AML-193 (cell line): ENCODE measurements at regions not wholly inside any gene's neighbourhood (a gene's known extent, or its start where the extent isn't known, plus 50 kb on each side); places are given as distances from the start of the nearest gene placed in this dataset.
"Not testable (repeated sequence)": the region's sequence is repeated elsewhere in the genome, so short reads cannot be mapped to it uniquely, and the experiment has no call there.

Source experiments
- DNase-seq, 2 experiments: peaks; one replicate each; lab custom pipeline; 2025; lab: John Stamatoyannopoulos, UW

GRCh38 chr5:167413506-167413905 lies 877.9 kb upstream of the WWC1 start:
- no peak for DNase-seq

DNA sequence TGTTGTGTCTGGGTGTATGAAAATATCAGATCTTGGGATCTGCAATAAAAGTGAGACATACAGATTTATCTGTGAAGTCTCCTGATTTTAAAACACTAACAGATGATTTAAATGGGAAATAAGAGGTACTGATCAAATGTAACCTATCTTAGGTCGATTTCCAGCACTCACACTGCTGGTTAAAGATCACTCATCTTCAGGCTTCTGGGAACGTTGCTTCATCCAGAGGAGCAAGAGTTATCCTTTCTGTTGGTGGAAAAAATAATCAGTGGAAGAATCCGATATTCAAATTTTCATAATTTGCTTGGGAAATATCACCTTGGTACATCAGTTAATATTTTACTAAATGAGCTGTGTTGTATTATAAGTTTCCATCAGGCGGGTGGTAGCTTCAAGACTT lies 876.8 kb upstream of the WWC1 start:
- DNase-seq = no peak

GRCh38 chr5:167415779-167416746 lies 875.4 kb upstream of the WWC1 start:
- DNase-seq = no peak

DNA sequence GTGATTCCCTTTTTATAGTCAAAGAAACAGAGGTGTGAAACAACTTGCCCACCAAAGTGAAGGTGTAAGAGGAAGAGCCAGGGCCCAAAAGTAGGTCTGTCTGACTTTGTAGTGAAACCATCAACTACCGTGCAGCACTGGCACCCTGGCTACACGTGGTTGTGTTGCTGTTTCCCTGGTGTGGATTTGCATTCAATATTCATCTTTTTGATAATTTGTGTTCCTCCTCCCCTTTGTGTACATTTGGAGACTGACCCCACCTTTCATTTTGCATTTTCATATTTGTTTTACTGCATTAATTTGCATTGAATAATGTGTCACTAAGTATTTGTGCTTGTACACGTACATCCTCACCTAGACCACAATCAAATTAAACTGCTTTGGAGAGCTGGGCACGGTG lies 873.8 kb upstream of the WWC1 start:
- DNase-seq = no peak

DNA sequence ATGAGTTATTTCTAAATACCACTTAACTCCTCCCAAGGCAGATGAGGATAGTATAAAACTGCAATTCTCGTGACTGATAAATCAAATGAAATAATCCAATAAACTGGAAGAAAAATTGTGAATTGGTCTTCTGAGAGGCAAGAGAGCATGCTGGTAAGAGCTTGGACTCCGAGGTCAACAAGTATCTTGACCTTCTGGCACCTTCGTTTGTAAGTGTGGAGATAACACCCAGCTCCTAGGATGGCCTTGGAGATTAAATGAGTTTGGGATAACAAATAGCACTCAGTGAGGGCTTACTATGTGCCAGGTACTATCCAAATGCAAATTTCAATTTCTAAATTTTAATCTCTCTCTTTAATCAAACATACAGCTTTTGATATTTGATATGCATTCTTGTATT lies 866.3 kb upstream of the WWC1 start:
- no peak for DNase-seq

DNA sequence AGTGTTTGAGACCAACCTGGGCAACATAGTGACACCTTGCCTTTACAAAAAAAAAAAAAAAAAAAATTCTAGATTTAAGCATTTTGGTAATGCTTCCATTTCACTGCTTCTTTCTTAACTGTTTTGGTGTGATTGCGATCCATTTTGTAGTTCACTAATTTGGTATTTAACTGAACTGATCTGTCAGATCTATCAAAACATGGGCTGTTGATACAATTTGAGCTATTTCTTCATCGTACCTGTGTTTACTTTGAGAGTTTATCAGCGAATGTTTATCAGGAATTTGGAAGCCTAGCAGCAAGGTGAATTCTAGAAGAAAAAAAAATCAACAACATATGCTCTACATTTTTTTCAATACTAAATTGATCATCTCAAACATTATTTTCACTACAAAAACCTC lies 864.9 kb upstream of the WWC1 start:
- no peak for DNase-seq

GRCh38 chr5:167427641-167428040 lies 863.8 kb upstream of the WWC1 start:
- not testable (repeated sequence) for DNase-seq

DNA sequence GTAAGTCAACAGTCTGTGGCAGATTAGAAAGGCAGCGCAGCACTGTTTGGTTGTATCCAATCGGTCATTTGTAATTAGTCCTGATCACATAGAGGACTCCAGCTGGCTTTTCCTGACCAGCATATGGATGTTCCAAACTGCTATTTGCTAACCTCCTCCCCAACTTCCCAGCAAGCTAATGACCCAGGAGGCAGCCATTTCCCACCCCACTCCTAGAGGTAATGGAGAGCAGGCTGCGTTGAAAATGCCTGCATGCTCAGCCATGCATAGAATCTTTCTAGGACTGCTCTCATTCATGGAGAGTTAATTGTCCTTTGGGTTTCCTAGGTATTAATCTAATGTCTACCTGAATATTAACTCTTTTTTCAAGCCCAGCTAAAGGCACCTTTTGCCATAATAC lies 850.6 kb upstream of the WWC1 start:
- no peak for DNase-seq

DNA sequence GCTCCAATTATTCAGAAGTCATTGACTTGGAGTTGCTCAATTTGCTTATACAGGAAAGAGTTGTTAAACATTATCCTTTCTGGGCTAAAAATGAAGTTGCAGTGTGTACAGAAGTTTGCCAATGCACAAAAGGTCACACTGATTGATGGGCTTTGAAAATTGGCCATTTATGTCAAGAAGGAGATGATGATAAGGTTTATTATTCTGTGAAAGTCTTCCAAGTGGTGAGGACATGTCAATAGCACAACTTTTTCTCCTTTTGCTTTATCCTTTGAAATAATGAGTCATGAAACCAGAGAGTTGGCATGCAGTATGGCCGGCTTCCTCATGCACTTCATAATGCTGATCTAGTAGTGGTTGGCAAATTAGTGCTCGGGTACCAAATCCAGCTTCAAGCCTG lies 848.5 kb upstream of the WWC1 start:
- no peak for DNase-seq

- no peak for DNase-seq
Observed at GRCh38 chr5:167447466-167448375, 843.7 kb upstream of the WWC1 start.

- DNase-seq = no peak
Observed at GRCh38 chr5:167448376-167448775, 843.1 kb upstream of the WWC1 start.

DNA sequence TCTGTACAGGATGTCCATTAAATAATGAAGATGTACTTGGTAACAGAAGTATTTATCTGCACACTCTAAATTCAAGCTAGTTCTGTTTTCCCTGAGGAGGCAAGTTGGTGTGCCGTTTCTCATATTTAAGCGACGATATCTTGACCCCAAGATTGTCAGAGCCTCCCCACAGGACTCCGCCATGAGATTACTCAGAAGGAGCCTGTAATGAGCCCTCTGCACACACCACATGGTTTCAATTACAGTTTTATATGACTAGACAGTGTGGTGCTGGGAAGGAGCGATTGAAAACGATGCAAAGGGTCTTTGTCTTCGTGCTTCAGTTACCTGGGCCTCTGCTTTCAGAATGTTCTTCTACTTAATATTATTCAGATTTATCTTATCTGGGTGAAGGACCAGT lies 840.4 kb upstream of the WWC1 start:
- no peak for DNase-seq

DNA sequence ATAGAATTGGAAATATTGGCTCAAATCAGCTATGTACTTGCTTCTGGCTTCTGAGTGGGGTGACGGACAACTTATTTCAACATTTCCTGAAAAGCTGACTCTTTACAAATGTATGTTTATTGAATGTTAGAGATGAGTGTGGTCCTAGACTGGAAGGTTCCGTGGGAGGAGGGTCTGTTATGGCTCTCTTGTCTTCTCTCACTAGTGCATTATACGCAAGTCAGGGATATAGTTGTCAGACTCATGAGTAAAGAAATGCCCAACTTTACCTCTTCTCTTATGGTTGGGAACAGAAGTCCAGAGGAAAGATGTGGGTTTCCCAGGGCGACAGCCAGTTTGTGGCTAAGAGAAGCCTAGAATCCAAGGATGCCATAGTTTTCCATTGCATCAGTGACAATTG lies 839.3 kb upstream of the WWC1 start:
- DNase-seq = no peak

DNA sequence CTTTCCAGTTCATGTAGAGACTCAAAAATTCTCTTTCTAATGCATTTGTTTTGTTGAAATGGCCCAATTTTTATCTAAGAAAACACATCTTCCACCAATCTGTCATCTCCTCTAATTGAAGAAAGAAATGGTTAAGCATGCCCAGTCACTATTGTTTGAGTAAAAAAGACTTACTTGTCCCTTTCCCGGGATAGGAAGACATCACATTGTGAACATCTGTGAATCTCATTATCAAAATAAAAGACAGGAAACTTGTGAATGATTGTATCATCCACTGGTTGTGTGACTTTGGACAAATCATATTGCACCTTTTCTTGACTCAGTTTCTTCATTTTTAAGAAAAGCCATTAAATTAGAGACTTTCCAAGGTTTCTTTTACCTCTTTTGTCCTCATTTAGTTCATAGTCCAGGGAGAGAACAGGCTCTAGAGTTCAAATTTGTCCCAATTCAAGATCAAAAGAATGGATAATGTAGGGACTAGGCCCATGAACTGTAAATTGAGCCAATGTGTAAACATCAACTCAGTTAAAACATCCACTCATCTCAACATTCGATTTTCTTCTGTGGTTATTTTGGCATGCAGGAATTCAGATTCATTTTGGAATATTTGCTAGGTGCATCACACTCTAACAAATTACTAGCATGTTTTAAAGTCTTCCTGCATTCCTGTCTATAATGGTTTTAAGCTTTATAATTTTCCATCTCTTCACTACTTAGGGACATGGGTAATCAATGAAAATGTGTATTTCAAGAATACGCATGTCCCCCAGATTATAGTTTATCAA lies 838.0 kb upstream of the WWC1 start:
- no peak for DNase-seq

DNA sequence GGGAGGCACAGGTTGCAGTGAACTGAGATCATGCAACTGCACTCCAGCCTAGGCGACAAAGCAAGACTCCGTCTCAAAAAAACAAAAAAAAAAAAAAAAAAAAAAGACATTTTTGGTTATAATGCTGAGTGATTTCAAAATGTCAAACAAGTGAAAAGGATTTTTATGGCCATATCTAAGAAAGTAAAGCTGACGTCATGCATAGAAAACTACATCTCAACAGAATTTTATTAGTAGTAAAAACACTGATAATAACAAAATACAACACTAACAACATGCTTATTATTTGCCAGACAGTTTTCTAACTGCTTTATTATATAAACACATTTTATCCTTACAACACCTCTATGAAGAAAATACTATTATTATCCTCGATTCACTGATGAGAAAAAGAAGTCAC lies 833.0 kb upstream of the WWC1 start:
- DNase-seq = no peak

- no peak for DNase-seq
Observed at GRCh38 chr5:167460449-167461020, 830.9 kb upstream of the WWC1 start.

DNA sequence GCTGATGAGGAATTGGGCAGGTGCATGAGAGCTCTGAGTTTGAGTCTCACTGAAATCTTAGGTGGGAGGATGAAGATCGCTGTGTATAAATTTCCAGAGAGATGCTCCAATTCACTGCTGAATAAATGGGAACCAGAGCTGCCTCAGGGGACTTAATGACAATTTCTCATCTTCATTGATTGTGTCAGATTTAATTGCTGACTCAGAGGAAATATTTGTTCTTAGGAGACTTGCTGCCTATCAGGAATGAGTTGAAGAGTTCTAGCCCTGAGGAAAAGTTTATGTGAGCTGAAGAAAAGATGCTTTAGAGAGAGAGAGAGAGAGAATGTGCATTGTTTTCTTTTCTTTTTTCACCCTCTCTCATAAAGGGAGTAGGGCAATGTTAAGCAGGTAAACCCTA lies 827.5 kb upstream of the WWC1 start:
- no peak for DNase-seq

DNA sequence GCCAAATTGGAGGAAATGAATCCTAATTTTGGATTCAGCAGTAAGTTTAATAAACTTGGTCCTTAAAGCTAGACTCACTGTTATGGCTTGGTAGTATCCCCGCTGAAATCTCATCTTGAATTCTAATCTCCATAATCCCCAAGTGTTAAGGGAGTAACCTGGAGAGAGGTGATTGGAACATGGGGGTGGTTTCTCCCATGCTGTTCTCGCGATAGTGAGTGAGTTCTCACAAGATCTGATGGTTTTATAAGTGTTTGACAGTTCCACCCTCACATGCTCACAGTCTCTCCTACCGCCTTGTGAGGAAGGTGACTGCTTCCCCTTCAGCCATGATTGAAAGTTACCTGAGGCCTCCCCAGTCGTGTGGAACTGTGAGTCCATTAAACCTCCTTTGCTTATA lies 824.5 kb upstream of the WWC1 start:
- no peak for DNase-seq

DNA sequence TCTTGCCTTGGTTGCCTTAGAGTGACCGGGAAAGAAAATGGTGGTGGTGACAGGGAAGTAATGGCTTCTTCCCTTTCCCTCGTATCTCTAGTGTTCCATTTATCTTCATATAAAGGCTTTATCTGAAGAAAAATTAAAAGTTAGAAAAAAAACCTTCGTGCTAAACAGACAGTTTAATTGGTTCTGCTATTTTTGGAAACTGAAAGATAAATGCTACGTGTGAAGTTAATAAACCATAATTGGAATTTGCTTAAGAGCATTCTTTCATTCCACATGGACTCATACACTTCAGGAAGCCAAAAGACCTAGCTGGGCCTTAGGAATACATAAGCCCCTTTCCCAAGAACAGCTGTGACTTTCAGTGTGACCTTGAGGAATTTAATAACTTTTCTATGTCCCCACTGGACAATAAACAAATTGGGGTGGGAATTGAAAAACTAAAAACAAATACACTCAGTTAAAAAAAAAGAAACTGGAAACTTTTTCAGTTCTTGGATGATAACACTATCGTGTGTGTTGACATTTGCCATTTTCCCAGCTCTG lies 818.8 kb upstream of the WWC1 start:
- DNase-seq = no peak

GRCh38 chr5:167478188-167478587 lies 813.3 kb upstream of the WWC1 start:
- no peak for DNase-seq

DNA sequence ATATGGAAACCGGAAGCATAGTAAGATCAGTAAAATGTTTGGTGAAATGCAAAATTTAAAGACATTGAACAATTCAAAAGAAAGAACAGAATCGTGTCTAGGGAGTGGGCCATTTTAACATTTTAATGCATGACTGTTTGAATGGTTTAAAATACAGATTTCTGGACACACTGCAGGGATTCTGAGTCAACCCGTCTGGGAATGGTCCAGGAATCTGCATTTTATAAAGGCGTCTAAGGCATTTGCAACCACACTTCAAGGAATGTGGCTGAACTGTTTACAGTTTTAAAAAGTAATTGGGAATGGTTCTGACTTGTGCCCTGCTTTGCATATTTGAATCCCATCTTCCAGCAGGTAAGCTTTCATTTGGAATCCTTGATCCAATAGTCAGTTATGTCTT lies 811.7 kb upstream of the WWC1 start:
- DNase-seq = no peak

DNA sequence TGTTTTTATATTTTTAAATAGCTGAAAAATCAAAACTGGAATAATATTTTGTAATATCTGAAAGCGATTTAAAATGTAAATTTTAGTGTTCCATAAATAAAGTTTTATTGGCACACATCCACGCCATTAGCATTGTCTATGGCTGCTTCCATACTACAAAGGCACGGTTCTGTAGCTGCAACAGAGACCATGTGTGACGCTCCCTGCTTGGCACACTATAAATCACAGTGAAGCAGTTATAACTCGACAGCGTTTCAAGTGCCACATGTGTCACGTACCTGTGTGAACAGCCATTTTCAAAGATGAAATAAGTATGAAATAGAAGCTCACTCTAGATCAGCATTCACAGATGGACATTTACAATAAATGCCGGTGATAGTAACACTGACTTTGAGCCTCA lies 810.1 kb upstream of the WWC1 start:
- DNase-seq = no peak
